Progenitor cell of endocrine pancreas (in vitro differentiated cells): ENCODE measurements at regions not wholly inside any gene's neighbourhood (a gene's known extent, or its start where the extent isn't known, plus 50 kb on each side); places are given as distances from the start of the nearest gene placed in this dataset.
"Not testable (repeated sequence)": the region's sequence is repeated elsewhere in the genome, so short reads cannot be mapped to it uniquely, and the experiment has no call there.

Source experiments
- DNase-seq: peaks from one replicate; pipeline ENCODE4 v3.0.0; 2021; ENCODE audit warnings: low spot score; ENCODE audit not compliant: unreplicated experiment
- H3K27ac Mint-ChIP-seq: 2 replicates; pipeline ENCODE4 v1.8.0; 2021; ENCODE audit warnings: mild to moderate bottlenecking, moderate library complexity, mixed read lengths
- H3K27me3 Mint-ChIP-seq: 2 replicates; pipeline ENCODE4 v1.8.0; 2021; ENCODE audit warnings: mixed read lengths
- H3K36me3 Mint-ChIP-seq: 2 replicates; pipeline ENCODE4 v1.8.0; 2022; ENCODE audit warnings: mixed read lengths; ENCODE audit not compliant: insufficient read depth
- H3K4me1 Mint-ChIP-seq: 2 replicates; pipeline ENCODE4 v1.8.0; 2021; ENCODE audit warnings: low read depth, mixed read lengths
- H3K4me3 Mint-ChIP-seq: 2 replicates; pipeline ENCODE4 v1.8.0; 2021; ENCODE audit warnings: low read depth, mild to moderate bottlenecking, moderate library complexity, mixed read lengths
- H3K9me3 Mint-ChIP-seq: 2 replicates; pipeline ENCODE4 v1.8.0; 2021; ENCODE audit warnings: low read depth, mixed read lengths
- TF ChIP-seq, protein P1 (sequence below): fragments of 200-600 bp; sonication (generic); IDR thresholded peaks from one replicate; pipeline ENCODE4 v1.5.0; 2021; ENCODE audit warnings: antibody characterized with exemption, mild to moderate bottlenecking; ENCODE audit not compliant: unreplicated experiment

GRCh38 chr17:30706461-30707335 is 117.8 kb downstream of the CRLF3 start:
- not testable (repeated sequence) for DNase-seq, H3K27ac Mint-ChIP-seq, H3K27me3 Mint-ChIP-seq, H3K36me3 Mint-ChIP-seq, H3K9me3 Mint-ChIP-seq
- Mint-ChIP-seq H3K4me1 (peaks cover 12% of the 10 kb centered on the region), H3K4me3 (peak overlapping the region; percentile 87)

DNA sequence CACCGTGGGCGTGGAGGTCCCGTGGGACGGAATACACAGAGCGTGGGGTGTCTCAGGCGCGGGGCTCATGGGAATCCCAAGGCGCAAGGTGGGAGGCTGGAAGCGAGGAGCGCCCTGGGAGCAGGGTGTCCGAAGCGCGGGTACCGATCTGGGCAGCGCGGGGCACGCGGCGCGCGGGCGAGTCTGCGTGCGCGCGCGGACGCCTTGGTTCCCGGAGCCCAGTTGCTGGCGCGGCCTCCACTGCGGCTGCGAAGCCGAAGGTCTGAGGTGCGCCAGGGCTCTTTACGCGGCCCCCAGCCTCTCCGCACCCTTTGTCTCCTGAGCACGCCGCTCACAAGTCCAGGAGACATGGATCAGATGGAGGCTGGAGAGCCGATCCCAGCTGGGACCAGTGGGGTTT is 118.5 kb downstream of the CRLF3 start:
- not testable (repeated sequence) for H3K9me3 Mint-ChIP-seq, DNase-seq, H3K27me3 Mint-ChIP-seq, H3K27ac Mint-ChIP-seq, H3K36me3 Mint-ChIP-seq
- H3K4me1 Mint-ChIP-seq = peaks cover 12% of the 10 kb centered on the region
- peak overlapping the region; percentile 24 for H3K4me3 Mint-ChIP-seq

- TF ChIP-seq, protein P1, sequence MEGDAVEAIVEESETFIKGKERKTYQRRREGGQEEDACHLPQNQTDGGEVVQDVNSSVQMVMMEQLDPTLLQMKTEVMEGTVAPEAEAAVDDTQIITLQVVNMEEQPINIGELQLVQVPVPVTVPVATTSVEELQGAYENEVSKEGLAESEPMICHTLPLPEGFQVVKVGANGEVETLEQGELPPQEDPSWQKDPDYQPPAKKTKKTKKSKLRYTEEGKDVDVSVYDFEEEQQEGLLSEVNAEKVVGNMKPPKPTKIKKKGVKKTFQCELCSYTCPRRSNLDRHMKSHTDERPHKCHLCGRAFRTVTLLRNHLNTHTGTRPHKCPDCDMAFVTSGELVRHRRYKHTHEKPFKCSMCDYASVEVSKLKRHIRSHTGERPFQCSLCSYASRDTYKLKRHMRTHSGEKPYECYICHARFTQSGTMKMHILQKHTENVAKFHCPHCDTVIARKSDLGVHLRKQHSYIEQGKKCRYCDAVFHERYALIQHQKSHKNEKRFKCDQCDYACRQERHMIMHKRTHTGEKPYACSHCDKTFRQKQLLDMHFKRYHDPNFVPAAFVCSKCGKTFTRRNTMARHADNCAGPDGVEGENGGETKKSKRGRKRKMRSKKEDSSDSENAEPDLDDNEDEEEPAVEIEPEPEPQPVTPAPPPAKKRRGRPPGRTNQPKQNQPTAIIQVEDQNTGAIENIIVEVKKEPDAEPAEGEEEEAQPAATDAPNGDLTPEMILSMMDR = no peak
- no peaks in the 10 kb centered on the region for H3K36me3 Mint-ChIP-seq
- no peak for DNase-seq
- H3K4me3 Mint-ChIP-seq = no peak overlapping the region
- peaks cover 6% of the 10 kb centered on the region for H3K27me3 Mint-ChIP-seq
- peaks cover 8% of the 10 kb centered on the region for H3K4me1 Mint-ChIP-seq
- no peak overlapping the region for H3K27ac Mint-ChIP-seq
- H3K9me3 Mint-ChIP-seq = no peaks in the 10 kb centered on the region
Measured at GRCh38 chr17:30701498-30701989, 122.9 kb downstream of the CRLF3 start.

DNA sequence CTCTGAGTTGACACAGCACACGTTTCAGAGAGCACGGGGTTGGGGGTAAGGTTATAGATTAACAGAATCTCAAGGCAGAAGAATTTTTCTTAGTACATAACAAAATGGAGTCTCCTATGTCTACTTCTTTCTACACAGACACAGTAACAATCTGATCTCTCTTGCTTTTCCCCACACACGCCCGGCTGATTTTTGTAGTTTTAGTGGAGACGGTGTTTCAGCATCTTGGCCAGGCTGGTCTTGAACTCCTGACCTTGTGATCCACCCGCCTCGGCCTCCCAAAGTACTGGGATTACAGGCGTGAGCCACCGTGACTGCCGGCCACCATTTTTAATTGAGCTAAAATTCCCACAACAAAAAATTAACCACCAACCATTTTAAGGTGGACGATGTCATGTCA is 123.7 kb downstream of the CRLF3 start:
- not testable (repeated sequence) for H3K9me3 Mint-ChIP-seq, H3K36me3 Mint-ChIP-seq, H3K27me3 Mint-ChIP-seq, DNase-seq, H3K4me1 Mint-ChIP-seq
- Mint-ChIP-seq H3K4me3 (peak overlapping the region; percentile 3), H3K27ac (peak overlapping the region; percentile 92)

DNA sequence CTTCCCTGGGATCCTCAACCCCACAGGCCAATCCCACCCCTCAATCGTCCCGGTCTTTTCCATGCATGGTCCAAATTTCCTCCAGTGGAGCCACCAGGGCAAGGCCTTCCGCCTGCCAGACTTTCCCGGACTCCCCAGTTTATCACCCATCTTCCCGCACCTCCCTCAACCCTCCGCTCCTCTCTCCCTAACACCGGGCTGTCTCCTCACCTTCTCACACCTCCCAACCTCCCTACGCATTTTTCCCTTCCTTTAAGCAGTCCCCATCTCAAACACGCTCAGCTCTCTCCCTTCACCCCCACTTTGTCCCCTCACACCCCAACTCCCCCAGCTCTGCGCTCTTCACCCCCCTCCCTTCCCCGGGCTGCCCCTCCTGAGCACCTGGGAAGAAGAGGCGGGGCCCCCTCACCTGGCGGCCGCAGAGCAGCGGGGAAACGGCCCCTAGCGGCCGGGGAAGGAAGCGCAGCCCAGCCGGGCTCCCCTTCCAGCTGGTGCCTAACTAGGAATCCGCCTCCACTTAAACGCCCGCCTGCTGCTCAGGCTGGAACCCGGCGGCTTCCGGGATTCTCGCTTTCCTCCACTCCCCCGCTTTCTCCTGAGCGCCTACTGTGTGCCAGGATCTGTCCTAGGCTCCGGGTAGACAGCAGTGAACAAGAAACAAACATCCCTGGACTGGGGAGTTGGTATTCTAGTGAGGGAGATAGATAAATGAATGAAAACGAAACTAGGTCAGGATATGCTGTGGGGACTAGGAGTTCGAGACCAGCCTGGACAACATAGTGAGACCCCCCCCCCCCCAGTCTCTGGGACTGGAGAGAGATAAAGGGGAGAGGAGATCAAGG is 126.7 kb downstream of the CRLF3 start:
- not testable (repeated sequence) for H3K27ac Mint-ChIP-seq, H3K9me3 Mint-ChIP-seq, H3K36me3 Mint-ChIP-seq
- DNase-seq = peak; percentile 83
- H3K27me3 Mint-ChIP-seq = peaks cover 15% of the 10 kb centered on the region
- peak overlapping the region; percentile 37 for H3K4me3 Mint-ChIP-seq
- peaks cover 13% of the 10 kb centered on the region for H3K4me1 Mint-ChIP-seq
- TF ChIP-seq, protein P1 = peak; percentile 86

DNA sequence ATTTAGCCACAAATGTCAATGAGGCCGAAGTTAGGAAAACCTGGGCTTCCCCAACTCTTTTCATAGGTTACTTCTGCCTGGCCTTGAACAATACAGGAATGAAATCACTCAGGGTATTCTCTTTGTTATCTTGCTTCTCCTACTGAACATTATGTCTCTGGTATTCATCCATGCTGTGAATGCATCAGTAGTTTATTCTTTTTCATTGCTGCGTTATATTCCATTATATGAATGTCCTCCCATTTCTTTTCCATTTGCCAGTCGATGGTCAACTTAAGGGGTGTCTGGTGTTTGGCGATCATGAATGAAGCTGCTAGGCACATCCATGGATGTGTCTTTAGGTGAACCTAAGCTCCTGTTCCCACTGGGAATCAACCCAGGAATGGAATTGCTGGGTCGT is 128.3 kb downstream of the CRLF3 start:
- Mint-ChIP-seq H3K4me3 (no peak overlapping the region), H3K9me3 (no peaks in the 10 kb centered on the region), H3K27ac (no peak overlapping the region), H3K27me3 (peaks cover 18% of the 10 kb centered on the region), H3K36me3 (no peaks in the 10 kb centered on the region), H3K4me1 (peaks cover 11% of the 10 kb centered on the region)
- no peak for DNase-seq
- TF ChIP-seq, protein P1 = no peak

- H3K4me1 Mint-ChIP-seq, H3K9me3 Mint-ChIP-seq, DNase-seq, H3K27ac Mint-ChIP-seq, H3K4me3 Mint-ChIP-seq, H3K36me3 Mint-ChIP-seq: not testable (repeated sequence)
- peaks cover 18% of the 10 kb centered on the region for H3K27me3 Mint-ChIP-seq
Measured at GRCh38 chr17:30695265-30695811, 129.2 kb downstream of the CRLF3 start.
